ENCODE measurements at regions not wholly inside any gene's neighbourhood (a gene's known extent, or its start where the extent isn't known, plus 50 kb on each side); places are given as distances from the start of the nearest gene placed in this dataset.

DNA sequence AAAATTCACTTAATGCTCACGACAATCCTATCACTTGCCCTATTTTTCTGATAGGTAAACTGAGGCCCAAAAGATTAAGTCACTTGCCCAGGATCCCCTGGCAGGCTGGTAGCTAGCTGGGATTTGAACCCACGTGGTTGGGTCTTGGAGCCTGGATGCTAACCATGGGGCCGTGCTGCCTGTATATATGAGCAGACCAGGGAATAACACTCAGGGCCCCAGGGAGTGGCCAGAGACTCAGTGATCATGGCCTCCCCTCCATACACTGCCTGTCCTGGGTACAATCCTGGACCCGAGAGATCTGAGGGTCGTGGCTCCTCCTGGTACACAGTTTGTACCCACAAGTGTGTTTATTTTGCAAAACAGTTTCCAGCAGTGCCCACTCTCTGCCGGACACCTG is 116.9 kb upstream of the PTPN1 start:
- no peak overlapping the region for H3K4me3 ChIP-seq (ENCODE audit: low read depth, low read length)
- no peak for DNase-seq (ENCODE audit: low read depth)
- TF ChIP-seq, protein P1, sequence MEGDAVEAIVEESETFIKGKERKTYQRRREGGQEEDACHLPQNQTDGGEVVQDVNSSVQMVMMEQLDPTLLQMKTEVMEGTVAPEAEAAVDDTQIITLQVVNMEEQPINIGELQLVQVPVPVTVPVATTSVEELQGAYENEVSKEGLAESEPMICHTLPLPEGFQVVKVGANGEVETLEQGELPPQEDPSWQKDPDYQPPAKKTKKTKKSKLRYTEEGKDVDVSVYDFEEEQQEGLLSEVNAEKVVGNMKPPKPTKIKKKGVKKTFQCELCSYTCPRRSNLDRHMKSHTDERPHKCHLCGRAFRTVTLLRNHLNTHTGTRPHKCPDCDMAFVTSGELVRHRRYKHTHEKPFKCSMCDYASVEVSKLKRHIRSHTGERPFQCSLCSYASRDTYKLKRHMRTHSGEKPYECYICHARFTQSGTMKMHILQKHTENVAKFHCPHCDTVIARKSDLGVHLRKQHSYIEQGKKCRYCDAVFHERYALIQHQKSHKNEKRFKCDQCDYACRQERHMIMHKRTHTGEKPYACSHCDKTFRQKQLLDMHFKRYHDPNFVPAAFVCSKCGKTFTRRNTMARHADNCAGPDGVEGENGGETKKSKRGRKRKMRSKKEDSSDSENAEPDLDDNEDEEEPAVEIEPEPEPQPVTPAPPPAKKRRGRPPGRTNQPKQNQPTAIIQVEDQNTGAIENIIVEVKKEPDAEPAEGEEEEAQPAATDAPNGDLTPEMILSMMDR (IDR thresholded peaks at IDR 0.05; ENCODE audit: control insufficient read depth, extremely low read depth, insufficient read depth): no peak

DNA sequence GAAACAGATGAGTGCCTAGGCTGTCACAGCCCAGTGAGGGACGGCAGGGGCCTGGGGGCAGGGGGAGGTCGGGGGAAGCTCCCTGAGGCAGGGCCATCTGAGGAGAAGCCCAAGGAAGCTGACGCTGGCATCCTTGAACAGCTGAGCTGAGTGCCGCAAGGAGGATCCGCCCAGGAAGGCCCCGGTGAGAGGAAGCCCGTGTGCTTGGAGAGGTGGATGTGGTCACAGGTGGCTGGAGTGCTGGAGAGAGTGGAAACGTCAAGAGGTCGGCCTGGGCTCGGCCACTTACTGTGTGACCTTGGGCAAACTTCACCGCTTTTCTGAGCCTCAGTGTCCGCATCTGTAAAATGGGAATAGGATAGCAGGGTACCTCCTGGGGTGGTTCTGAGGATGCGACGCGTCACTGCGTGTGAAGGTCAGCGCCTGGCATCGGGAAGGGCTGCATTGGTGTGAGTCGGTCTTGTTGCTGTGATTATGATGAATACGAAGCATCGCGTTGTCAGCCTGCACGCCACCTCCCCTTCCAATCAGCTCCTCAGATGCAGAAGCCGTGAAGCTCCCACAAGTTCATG is 116.1 kb upstream of the PTPN1 start:
- DNase-seq (ENCODE audit: low read depth): no peak
- TF ChIP-seq, protein P1 (IDR thresholded peaks at IDR 0.05; ENCODE audit: control insufficient read depth, extremely low read depth, insufficient read depth): no peak
- no peak overlapping the region for H3K4me3 ChIP-seq (ENCODE audit: low read depth, low read length)

DNA sequence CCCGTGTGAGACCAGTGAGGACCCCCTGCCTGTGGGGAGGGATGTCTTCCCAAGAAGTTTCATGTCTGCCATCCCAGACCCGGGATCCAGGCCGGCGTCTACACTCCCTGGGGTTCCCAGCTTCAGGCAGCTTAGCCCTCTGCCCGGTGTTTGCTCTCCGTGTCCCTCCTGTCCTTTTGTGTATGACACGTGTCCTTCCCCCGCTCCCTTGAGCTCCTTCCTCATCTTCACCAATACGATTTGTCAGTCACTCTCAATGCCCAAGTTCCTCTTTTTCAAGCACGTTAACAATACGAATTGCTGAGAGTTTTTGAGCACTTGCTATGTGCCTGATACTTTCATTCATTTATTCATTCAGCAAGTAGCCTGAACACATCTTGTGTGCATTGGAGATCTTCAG is 115.6 kb upstream of the PTPN1 start:
- DNase-seq (ENCODE audit: low read depth): no peak
- H3K4me3 ChIP-seq (ENCODE audit: low read depth, low read length): no peak overlapping the region
- TF ChIP-seq, protein P1 (IDR thresholded peaks at IDR 0.05; ENCODE audit: control insufficient read depth, extremely low read depth, insufficient read depth): no peak

DNA sequence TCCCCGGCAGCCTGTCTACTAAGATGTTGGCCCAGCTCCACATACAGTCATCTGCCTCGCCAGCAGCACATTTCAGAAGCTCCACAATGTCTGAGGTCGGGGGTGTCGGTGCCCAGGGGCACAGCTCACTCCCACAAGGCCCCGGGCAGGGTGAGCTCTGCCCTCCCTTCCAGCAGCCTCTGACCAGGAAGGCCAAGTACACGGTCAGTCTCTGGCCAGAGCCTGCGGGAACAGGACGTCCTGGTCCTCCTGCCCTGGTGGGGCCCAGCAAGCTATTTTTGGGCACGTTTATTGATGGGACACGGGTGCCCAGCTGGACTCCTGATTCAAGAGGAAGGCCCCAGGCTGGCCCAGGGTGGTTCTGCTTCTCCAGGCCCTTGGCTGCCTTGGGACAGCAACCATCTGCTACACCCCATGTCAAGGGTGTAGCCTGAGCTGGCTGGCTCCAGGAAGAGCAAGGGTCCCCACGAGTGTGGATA is 114.9 kb upstream of the PTPN1 start:
- no peak overlapping the region for H3K4me3 ChIP-seq (ENCODE audit: low read depth, low read length)
- TF ChIP-seq, protein P1 (IDR thresholded peaks at IDR 0.05; ENCODE audit: control insufficient read depth, extremely low read depth, insufficient read depth): no peak
- no peak for DNase-seq (ENCODE audit: low read depth)

DNA sequence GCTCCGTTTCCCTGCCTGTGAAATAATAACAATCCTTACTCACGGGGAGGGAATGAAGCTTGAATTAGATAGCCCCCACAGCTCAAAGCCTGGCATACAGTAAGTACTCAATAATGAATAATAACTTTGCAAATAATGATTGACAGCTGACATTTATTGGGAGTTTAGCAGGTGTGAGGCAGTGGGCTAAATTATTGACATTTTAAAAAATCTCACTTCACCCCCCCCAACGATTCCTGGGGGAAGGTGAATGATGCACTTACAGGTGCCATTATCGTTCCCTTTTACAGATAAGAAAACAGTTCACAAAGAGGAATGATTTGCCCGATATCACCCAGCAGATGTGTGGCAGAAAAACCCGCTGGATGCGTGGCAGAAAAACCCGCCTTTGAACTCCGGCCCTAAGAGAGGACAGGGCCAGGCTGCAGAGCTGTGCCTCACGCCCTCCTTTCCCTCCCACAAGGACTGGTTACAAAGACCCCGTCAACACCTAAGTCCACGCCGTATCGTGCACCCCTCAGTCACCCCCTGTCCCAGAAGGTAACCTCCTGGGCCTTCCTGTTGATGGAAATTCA is 114.2 kb upstream of the PTPN1 start:
- DNase-seq (ENCODE audit: low read depth): no peak
- TF ChIP-seq, protein P1 (IDR thresholded peaks at IDR 0.05; ENCODE audit: control insufficient read depth, extremely low read depth, insufficient read depth): no peak
- no peak overlapping the region for H3K4me3 ChIP-seq (ENCODE audit: low read depth, low read length)

DNA sequence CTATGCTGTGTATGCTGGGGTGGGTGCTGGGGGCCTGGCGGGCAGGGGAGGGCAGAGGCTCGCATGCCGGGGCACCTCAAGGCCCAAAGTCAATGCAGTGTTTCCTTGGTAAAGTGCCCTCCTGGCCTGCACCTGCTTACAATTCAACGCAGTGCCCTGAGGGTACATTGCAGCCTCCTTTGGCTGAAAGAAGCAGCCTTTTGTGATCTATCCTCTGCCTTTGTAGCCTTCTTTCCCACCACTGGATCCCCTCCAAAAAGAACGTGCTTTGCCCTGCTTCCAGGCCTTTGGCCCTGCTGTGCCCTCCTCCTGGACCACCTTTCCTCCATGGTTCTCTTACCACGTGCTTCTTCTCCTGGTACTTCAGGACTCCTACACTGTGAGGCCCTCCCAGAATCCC is 113.6 kb upstream of the PTPN1 start:
- DNase-seq (ENCODE audit: low read depth): no peak
- no peak overlapping the region for H3K4me3 ChIP-seq (ENCODE audit: low read depth, low read length)
- TF ChIP-seq, protein P1 (IDR thresholded peaks at IDR 0.05; ENCODE audit: control insufficient read depth, extremely low read depth, insufficient read depth): no peak

DNA sequence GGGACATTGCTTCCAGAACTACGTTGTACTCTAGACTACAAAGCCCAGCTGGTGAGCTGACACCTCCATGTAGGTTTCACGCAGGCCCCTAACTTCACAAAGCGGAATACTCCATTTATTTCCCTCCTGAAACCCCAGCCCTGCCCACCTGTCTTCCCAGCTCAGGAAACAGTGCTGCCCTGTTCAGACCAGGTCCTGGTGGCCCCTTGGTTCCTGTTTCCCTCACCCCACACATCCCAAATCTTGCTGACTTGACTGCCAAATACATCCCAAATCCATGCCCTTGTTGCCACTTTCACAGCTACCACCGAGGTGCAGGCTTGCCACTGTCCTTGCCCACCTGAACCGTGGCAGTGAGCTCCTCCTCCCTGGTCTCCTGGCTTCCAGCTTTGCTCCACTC is 113.1 kb upstream of the PTPN1 start:
- TF ChIP-seq, protein P1 (IDR thresholded peaks at IDR 0.05; ENCODE audit: control insufficient read depth, extremely low read depth, insufficient read depth): no peak
- no peak for DNase-seq (ENCODE audit: low read depth)
- no peak overlapping the region for H3K4me3 ChIP-seq (ENCODE audit: low read depth, low read length)

Data from LNCaP clone FGC (cell line).